ENCODE measurements at regions not wholly inside any gene's neighbourhood (a gene's known extent, or its start where the extent isn't known, plus 50 kb on each side); places are given as distances from the start of the nearest gene placed in this dataset.

DNA sequence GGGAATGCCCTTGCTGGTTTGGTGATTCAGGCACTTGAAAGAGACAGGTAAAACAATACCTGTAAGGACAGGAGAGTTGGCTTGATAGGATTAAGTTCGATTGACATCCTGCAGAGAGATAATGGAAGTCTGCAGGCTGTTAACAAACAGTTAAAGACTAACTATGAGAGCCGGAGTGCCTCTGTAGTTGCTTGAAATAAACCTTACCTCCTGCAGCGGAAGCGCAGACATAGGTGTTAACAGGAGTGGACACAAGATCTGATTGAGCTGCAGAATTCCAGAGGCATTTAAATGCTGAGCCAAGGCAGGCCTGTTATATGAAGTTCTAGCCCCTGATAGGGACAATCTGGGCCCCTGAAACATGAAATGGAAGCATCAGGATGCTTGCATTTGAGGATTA, 416.7 kb upstream of the MAOA start:
- POLR2A ChIA-PET = no interaction called here
- no peak for DNase-seq
- Histone ChIP-seq H4K20me1 (ENCODE audit: control insufficient read depth, insufficient read depth, low read length, poor library complexity, severe bottlenecking) (no peaks in the 10 kb centered on the region), H3K4me2 (replicated peaks; ENCODE audit: low read depth, low read length, poor library complexity, severe bottlenecking) (no peak overlapping the region), H3K9me3 (ENCODE audit: control extremely low read depth in 1 of 3, control insufficient read depth in 2 of 3, insufficient read depth in 1 of 3, low read length in 2 of 3) (no peaks in the 10 kb centered on the region), H3K27me3 (replicated peaks in 1 of 4; ENCODE audit: control extremely low read depth in 1 of 4, control insufficient read depth in 3 of 4, insufficient read depth in 4 of 4, low read length in 3 of 4) (no peaks in the 10 kb centered on the region), H2AFZ (ENCODE audit: insufficient read depth, low read depth, low read length, poor library complexity, severe bottlenecking) (no peak overlapping the region), H3K79me2 (ENCODE audit: control insufficient read depth, insufficient read depth, low read length) (no peaks in the 10 kb centered on the region), H3K4me3 (ENCODE audit: control extremely low read depth in 1 of 5, extremely low read depth in 1 of 5, insufficient read depth in 1 of 5, low read depth in 2 of 5, low read length in 4 of 5) (no peak overlapping the region), H3K4me1 (ENCODE audit: control insufficient read depth in 2 of 2, insufficient read depth in 2 of 2, low read length in 2 of 2) (no peaks in the 10 kb centered on the region), H3K27ac (ENCODE audit: low read length in 2 of 2) (no peak overlapping the region), H3K36me3 (replicated peaks in 1 of 2; ENCODE audit: control extremely low read depth in 1 of 2, control insufficient read depth in 1 of 2, extremely low read depth in 1 of 2, insufficient read depth in 2 of 2, low read length in 1 of 2) (no peaks in the 10 kb centered on the region), H3K9ac (ENCODE audit: low read length) (no peak overlapping the region)
- TF ChIP-seq CTCF (IDR thresholded peaks at IDR 0.05) (no peak), EZH2 (IDR thresholded peaks at IDR 0.05; ENCODE audit: borderline replicate concordance, insufficient read depth, low read depth, low read length, poor library complexity, severe bottlenecking) (no peak)
- Mint-ChIP-seq H3K4me3 (no peak overlapping the region), H3K4me1 (no peaks in the 10 kb centered on the region), H3K27ac (no peak overlapping the region), H3K9me3 (ENCODE audit: insufficient read depth) (peaks cover 3% of the 10 kb centered on the region), H3K27me3 (no peaks in the 10 kb centered on the region)
- ATAC-seq (ENCODE audit: low read depth) = no peak
- WGBS (ENCODE audit: insufficient coverage) = no CpG with 5 or more reads among the region's 4 CpGs
- CTCF ChIA-PET = no interaction called here
- intact Hi-C loops (cut with micrococcal nuclease) = no loop called here

GRCh38 chrX:43255596-43255995, 400.5 kb upstream of the MAOA start:
- H3K27ac Mint-ChIP-seq = no peak overlapping the region
- DNase-seq (no peak), ATAC-seq (ENCODE audit: low read depth) (no peak)
- no peak overlapping the region for H3K4me3 Mint-ChIP-seq
- no peak overlapping the region for H3K27ac ChIP-seq (ENCODE audit: low read length in 2 of 2)
- intact Hi-C loops (cut with micrococcal nuclease) = no loop called here
- no peaks in the 10 kb centered on the region for H4K20me1 ChIP-seq (ENCODE audit: control insufficient read depth, insufficient read depth, low read length, poor library complexity, severe bottlenecking)
- no peak overlapping the region for H3K4me2 ChIP-seq (replicated peaks; ENCODE audit: low read depth, low read length, poor library complexity, severe bottlenecking)
- H3K4me1 Mint-ChIP-seq = no peaks in the 10 kb centered on the region
- no peak overlapping the region for H3K9ac ChIP-seq (ENCODE audit: low read length)
- no peak overlapping the region for H2AFZ ChIP-seq (ENCODE audit: insufficient read depth, low read depth, low read length, poor library complexity, severe bottlenecking)
- peaks cover 0 to 7% (median 0%) of the 10 kb centered on the region in 3 donors for H3K9me3 ChIP-seq (ENCODE audit: control extremely low read depth in 1 of 3, control insufficient read depth in 2 of 3, insufficient read depth in 1 of 3, low read length in 2 of 3)
- WGBS (ENCODE audit: insufficient coverage) = 83% methylated on average over 1 of the region's 1 CpG
- H3K27me3 Mint-ChIP-seq = no peaks in the 10 kb centered on the region
- H3K4me1 ChIP-seq (ENCODE audit: control insufficient read depth in 2 of 2, insufficient read depth in 2 of 2, low read length in 2 of 2) = no peaks in the 10 kb centered on the region
- H3K4me3 ChIP-seq (ENCODE audit: control extremely low read depth in 1 of 5, extremely low read depth in 1 of 5, insufficient read depth in 1 of 5, low read depth in 2 of 5, low read length in 4 of 5) = no peak overlapping the region
- no peaks in the 10 kb centered on the region for H3K27me3 ChIP-seq (replicated peaks in 1 of 4; ENCODE audit: control extremely low read depth in 1 of 4, control insufficient read depth in 3 of 4, insufficient read depth in 4 of 4, low read length in 3 of 4)
- TF ChIP-seq CTCF (IDR thresholded peaks at IDR 0.05) = no peak
- TF ChIP-seq EZH2 (IDR thresholded peaks at IDR 0.05; ENCODE audit: borderline replicate concordance, insufficient read depth, low read depth, low read length, poor library complexity, severe bottlenecking) = no peak
- H3K36me3 ChIP-seq (replicated peaks in 1 of 2; ENCODE audit: control extremely low read depth in 1 of 2, control insufficient read depth in 1 of 2, extremely low read depth in 1 of 2, insufficient read depth in 2 of 2, low read length in 1 of 2) = no peaks in the 10 kb centered on the region
- no peaks in the 10 kb centered on the region for H3K79me2 ChIP-seq (ENCODE audit: control insufficient read depth, insufficient read depth, low read length)
- CTCF ChIA-PET = no interaction called here
- H3K9me3 Mint-ChIP-seq (ENCODE audit: insufficient read depth) = no peaks in the 10 kb centered on the region
- POLR2A ChIA-PET = no interaction called here

Data from B cell (primary cell).